Stimulated activated naive CD8-positive, alpha-beta T cell treated with anti-CD3 and anti-CD28 coated beads, Interleukin-15, Interleukin-2, amounts not matched to agents 100 ng/mL and 50 ng/mL, for 24 hours (primary cell): ENCODE measurements at regions not wholly inside any gene's neighbourhood (a gene's known extent, or its start where the extent isn't known, plus 50 kb on each side); places are given as distances from the start of the nearest gene placed in this dataset.
"Not testable (repeated sequence)": the region's sequence is repeated elsewhere in the genome, so short reads cannot be mapped to it uniquely, and the experiment has no call there.

Source experiments
- H3K27ac Mint-ChIP-seq: one replicate; pipeline ENCODE4 v1.8.0; 2021; ENCODE audit warnings: mild to moderate bottlenecking, mixed read lengths
- H3K27me3 Mint-ChIP-seq: one replicate; pipeline ENCODE4 v1.8.0; 2021; ENCODE audit warnings: mixed read lengths
- H3K36me3 Mint-ChIP-seq: one replicate; pipeline ENCODE4 v1.8.0; 2021; ENCODE audit warnings: low read depth, mixed read lengths
- H3K4me1 Mint-ChIP-seq: one replicate; pipeline ENCODE4 v1.8.0; 2021; ENCODE audit warnings: low read depth, mixed read lengths
- H3K4me3 Mint-ChIP-seq: one replicate; pipeline ENCODE4 v1.8.0; 2021; ENCODE audit warnings: mild to moderate bottlenecking, mixed read lengths
- H3K9me3 Mint-ChIP-seq: one replicate; pipeline ENCODE4 v1.8.0; 2021; ENCODE audit warnings: mixed read lengths

DNA sequence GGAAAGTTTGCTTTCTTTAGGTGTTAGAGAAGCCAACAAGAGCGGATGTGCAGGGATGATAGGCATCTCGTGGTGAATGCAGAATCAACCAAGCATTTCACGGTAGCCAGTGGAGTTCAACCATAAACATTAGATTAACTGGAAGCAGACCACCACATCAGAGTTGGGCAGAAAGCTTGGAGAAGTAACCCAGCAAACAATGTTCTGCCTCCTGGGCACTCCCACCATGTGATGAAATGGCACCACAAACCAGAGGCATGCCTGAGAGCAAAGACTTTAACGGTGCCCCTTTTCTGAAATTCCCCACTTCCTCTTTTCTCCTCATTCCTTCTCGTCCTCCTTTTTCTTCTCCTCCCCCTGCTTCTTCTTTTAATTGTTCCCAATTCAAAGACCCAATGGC lies 193.5 kb upstream of the ANKFN1 start:
- Mint-ChIP-seq H3K4me3 (no peak overlapping the region), H3K9me3 (no peaks in the 10 kb centered on the region), H3K27me3 (no peaks in the 10 kb centered on the region), H3K36me3 (no peaks in the 10 kb centered on the region), H3K27ac (no peak overlapping the region), H3K4me1 (peaks cover 3% of the 10 kb centered on the region)

DNA sequence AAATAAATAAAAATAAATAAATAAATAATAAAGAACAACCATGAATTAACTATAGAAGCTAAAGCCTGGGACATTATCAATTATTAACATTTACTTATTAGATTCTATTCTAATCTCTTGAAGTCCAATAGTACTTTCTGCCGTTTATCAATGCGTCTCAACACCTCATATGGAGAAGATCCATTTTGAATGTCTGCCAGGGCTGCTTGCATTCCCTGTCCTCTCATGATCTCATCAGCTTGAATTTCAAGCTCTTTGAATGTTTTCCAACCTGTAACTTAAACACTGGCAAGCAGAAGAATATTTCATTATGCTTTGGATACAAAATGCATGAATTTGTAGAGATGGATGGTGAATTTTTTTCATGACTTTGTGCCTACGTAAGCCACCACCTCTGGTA lies 191.9 kb upstream of the ANKFN1 start:
- Mint-ChIP-seq H3K27me3 (no peaks in the 10 kb centered on the region), H3K4me3 (no peak overlapping the region), H3K9me3 (no peaks in the 10 kb centered on the region), H3K36me3 (no peaks in the 10 kb centered on the region), H3K27ac (no peak overlapping the region), H3K4me1 (peaks cover 3% of the 10 kb centered on the region)

DNA sequence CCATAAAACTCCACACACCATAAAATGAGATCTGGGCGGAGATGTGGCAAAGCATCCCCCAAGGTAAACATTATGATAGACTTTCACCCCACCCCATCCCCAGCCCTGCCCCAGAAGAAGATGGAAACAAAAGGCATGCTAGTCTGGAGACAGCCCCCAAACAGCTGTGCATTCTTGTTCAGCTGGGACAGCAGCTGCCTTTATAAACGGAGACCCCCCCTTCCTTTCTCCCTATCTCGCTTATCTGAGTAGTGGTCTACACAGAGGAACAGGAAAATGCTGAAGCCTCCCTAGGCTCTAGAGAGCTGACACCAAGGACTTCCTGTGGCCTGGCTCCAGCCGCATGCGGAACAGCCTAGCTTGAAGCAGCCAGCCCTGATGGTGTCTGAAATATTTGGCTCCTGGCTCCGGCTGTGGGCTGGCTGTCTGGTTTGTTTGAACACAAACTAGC lies 190.3 kb upstream of the ANKFN1 start:
- Mint-ChIP-seq H3K4me1 (peaks cover 3% of the 10 kb centered on the region), H3K27me3 (no peaks in the 10 kb centered on the region), H3K4me3 (no peak overlapping the region), H3K36me3 (no peaks in the 10 kb centered on the region), H3K27ac (no peak overlapping the region), H3K9me3 (no peaks in the 10 kb centered on the region)

- Mint-ChIP-seq H3K27me3 (no peaks in the 10 kb centered on the region), H3K4me3 (no peak overlapping the region), H3K36me3 (no peaks in the 10 kb centered on the region)
Observed at GRCh38 chr17:55964191-55964590, 189.1 kb upstream of the ANKFN1 start.

DNA sequence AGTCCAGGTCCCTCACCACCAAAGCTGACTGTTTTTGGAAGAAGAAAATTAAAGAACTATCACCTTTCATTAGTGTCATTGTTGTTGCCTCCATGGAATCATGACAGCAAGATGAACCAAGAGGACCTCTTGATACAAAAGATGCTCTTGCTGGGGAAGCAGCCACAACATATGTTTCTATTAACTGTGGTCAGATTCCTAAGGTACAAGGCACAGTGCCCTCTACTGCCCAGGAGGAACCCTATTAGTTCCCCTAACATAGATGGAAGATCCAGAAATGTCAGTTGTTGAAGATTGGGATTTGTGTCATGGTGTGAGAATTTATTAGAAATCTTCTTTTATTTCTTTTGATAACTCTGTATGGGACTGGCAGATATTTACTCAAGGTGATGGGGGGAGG lies 188.2 kb upstream of the ANKFN1 start:
- H3K9me3 Mint-ChIP-seq, result no peaks in the 10 kb centered on the region
- no peaks in the 10 kb centered on the region for H3K36me3 Mint-ChIP-seq
- H3K27me3 Mint-ChIP-seq, result no peaks in the 10 kb centered on the region
- H3K4me3 Mint-ChIP-seq, result no peak overlapping the region
- H3K4me1 Mint-ChIP-seq, result peaks cover under 1% of the 10 kb centered on the region
- H3K27ac Mint-ChIP-seq, result no peak overlapping the region

More at GRCh38 chr17:55964191-55964590, 189.1 kb upstream of the ANKFN1 start:
- Mint-ChIP-seq H3K9me3 (no peaks in the 10 kb centered on the region), H3K27ac (no peak overlapping the region), H3K4me1 (peaks cover 3% of the 10 kb centered on the region)

- no peaks in the 10 kb centered on the region for H3K4me1 Mint-ChIP-seq
Observed at GRCh38 chr17:55969562-55970324, 183.5 kb upstream of the ANKFN1 start.

DNA sequence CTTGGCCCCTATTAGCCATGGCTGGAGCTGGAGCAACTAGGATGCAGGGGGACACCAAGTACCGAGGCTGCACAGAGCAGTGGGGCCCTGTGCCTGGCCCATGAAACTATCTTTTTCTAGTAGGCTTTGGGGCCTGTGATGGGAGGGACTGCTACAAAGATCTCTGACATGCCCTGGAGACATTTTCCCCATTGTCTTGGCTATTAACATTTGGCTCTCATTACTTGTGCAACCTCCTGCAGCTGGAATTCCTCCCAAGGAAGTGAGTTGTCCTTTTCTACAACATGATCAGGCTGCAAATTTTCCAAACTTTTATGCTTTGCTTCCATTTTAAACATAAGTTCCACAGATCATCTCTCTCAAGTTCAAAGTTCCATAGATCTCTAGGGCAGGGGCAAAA lies 174.7 kb upstream of the ANKFN1 start:
- no peaks in the 10 kb centered on the region for H3K4me1 Mint-ChIP-seq
- H3K27me3 Mint-ChIP-seq, result no peaks in the 10 kb centered on the region
- no peak overlapping the region for H3K27ac Mint-ChIP-seq
- no peaks in the 10 kb centered on the region for H3K9me3 Mint-ChIP-seq
- H3K4me3 Mint-ChIP-seq, result no peak overlapping the region
- H3K36me3 Mint-ChIP-seq, result no peaks in the 10 kb centered on the region

More at GRCh38 chr17:55969562-55970324, 183.5 kb upstream of the ANKFN1 start:
- peaks cover 2% of the 10 kb centered on the region for H3K27me3 Mint-ChIP-seq
- no peaks in the 10 kb centered on the region for H3K36me3 Mint-ChIP-seq
- H3K9me3 Mint-ChIP-seq, result no peaks in the 10 kb centered on the region
- H3K4me3 Mint-ChIP-seq, result no peak overlapping the region
- no peak overlapping the region for H3K27ac Mint-ChIP-seq

- H3K27ac Mint-ChIP-seq, result no peak overlapping the region
- no peak overlapping the region for H3K4me3 Mint-ChIP-seq
- no peaks in the 10 kb centered on the region for H3K4me1 Mint-ChIP-seq
- no peaks in the 10 kb centered on the region for H3K27me3 Mint-ChIP-seq
- H3K9me3 Mint-ChIP-seq, result peaks cover 7% of the 10 kb centered on the region
- H3K36me3 Mint-ChIP-seq, result no peaks in the 10 kb centered on the region
Observed at GRCh38 chr17:55983096-55983495, 170.2 kb upstream of the ANKFN1 start.

GRCh38 chr17:55986817-55987216 lies 166.5 kb upstream of the ANKFN1 start:
- H3K27ac Mint-ChIP-seq, result no peak overlapping the region
- no peak overlapping the region for H3K4me3 Mint-ChIP-seq
- peaks cover under 1% of the 10 kb centered on the region for H3K36me3 Mint-ChIP-seq
- H3K4me1 Mint-ChIP-seq, result no peaks in the 10 kb centered on the region
- peaks cover 11% of the 10 kb centered on the region for H3K9me3 Mint-ChIP-seq
- peaks cover 3% of the 10 kb centered on the region for H3K27me3 Mint-ChIP-seq

GRCh38 chr17:55988861-55989260 lies 164.4 kb upstream of the ANKFN1 start:
- H3K27me3 Mint-ChIP-seq, result peaks cover 3% of the 10 kb centered on the region

GRCh38 chr17:55990332-55991006 lies 162.8 kb upstream of the ANKFN1 start:
- Mint-ChIP-seq H3K4me1 (no peaks in the 10 kb centered on the region), H3K36me3 (peaks cover 9% of the 10 kb centered on the region), H3K27ac (no peak overlapping the region), H3K9me3 (peaks cover 13% of the 10 kb centered on the region), H3K4me3 (no peak overlapping the region), H3K27me3 (peaks cover 3% of the 10 kb centered on the region)

More at GRCh38 chr17:55988861-55989260, 164.4 kb upstream of the ANKFN1 start:
- no peak overlapping the region for H3K4me3 Mint-ChIP-seq
- no peaks in the 10 kb centered on the region for H3K4me1 Mint-ChIP-seq
- H3K9me3 Mint-ChIP-seq, result peaks cover 16% of the 10 kb centered on the region
- H3K36me3 Mint-ChIP-seq, result peaks cover 9% of the 10 kb centered on the region
- H3K27ac Mint-ChIP-seq, result no peak overlapping the region

- H3K4me1 Mint-ChIP-seq, result peaks cover 12% of the 10 kb centered on the region
Observed at GRCh38 chr17:55996826-55997225, 156.4 kb upstream of the ANKFN1 start.

DNA sequence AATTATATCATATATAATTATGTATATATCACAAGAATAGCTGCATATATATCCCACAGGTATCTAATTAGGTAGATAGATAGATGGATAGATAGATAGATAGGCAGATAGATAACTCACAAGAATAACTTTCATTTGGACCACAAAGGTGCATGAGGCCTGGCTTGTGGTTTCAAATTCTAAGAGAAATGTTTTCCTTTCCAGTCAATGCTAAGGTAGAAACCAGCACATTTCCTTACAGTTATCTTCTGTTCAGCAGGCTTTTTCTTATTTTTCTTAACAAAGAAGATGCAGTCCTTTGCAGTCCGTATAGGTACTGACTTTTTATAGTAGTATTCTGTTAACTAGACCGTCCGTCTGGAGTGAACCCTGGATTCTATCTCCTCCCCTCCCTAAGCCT lies 152.9 kb upstream of the ANKFN1 start:
- H3K4me3 Mint-ChIP-seq, result no peak overlapping the region
- peaks cover 6% of the 10 kb centered on the region for H3K9me3 Mint-ChIP-seq
- peaks cover 4% of the 10 kb centered on the region for H3K36me3 Mint-ChIP-seq
- peaks cover 12% of the 10 kb centered on the region for H3K4me1 Mint-ChIP-seq
- H3K27me3 Mint-ChIP-seq, result no peaks in the 10 kb centered on the region
- H3K27ac Mint-ChIP-seq, result no peak overlapping the region

More at GRCh38 chr17:55996826-55997225, 156.4 kb upstream of the ANKFN1 start:
- Mint-ChIP-seq H3K27ac (no peak overlapping the region), H3K9me3 (peaks cover 15% of the 10 kb centered on the region), H3K4me3 (no peak overlapping the region), H3K27me3 (no peaks in the 10 kb centered on the region), H3K36me3 (peaks cover 8% of the 10 kb centered on the region)

- not testable (repeated sequence) for H3K4me3 Mint-ChIP-seq, H3K27ac Mint-ChIP-seq, H3K36me3 Mint-ChIP-seq, H3K27me3 Mint-ChIP-seq, H3K9me3 Mint-ChIP-seq
- H3K4me1 Mint-ChIP-seq, result peaks cover 12% of the 10 kb centered on the region
Observed at GRCh38 chr17:56002656-56003055, 150.6 kb upstream of the ANKFN1 start.

DNA sequence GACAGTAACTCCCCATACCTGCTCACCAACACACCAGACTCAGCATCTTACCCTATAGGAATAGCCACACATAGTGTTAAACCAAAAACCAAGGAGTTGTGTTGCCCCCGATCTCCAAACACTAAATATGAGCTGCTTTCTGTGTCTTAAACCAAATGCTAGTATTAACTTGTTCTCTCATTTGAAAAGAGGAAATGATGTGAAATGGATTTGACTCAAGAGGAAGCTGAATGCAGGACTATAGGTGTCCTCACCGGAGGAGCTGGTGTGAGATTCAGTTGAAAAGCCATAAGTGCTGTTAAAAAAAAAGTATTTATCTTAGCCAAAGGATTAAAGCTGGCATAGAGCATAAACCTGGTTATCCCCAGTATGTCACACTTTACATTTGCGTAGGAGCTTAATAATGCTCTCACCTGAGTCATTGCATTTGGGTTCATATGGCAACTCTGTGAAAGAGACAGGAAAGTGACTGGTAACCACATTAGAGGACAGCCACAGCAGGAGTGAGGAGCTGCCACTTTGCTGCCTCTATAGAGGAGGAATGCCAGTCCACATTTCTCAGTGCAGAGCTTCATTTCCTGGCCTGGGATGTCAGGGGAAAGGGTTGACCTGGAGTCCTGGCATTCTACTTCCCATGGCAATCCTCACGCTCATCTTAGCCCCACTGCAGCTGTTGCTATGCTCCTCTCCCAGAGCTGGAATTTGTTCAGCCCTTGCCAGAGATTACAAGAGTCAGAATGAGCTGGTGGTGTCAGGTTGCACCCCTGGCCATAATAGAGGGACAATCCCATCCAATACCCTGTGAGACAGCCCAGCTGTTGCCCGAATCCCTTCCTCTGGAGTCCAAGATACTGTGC lies 143.3 kb upstream of the ANKFN1 start:
- no peak overlapping the region for H3K27ac Mint-ChIP-seq
- peaks cover 6% of the 10 kb centered on the region for H3K36me3 Mint-ChIP-seq
- H3K27me3 Mint-ChIP-seq, result peaks cover 3% of the 10 kb centered on the region
- no peak overlapping the region for H3K4me3 Mint-ChIP-seq
- peaks cover 10% of the 10 kb centered on the region for H3K9me3 Mint-ChIP-seq
- H3K4me1 Mint-ChIP-seq, result peaks cover 29% of the 10 kb centered on the region
